ENCODE measurements at regions not wholly inside any gene's neighbourhood (a gene's known extent, or its start where the extent isn't known, plus 50 kb on each side); places are given as distances from the start of the nearest gene placed in this dataset.

GRCh38 chr10:130479926-130480325 is 343.7 kb downstream of the GLRX3 start:
- Histone ChIP-seq H3K9me3 (no peaks in the 10 kb centered on the region), H3K27me3 (no peaks in the 10 kb centered on the region), H3K4me1 (no peaks in the 10 kb centered on the region), H3K27ac (no peak overlapping the region), H3K4me3 (no peak overlapping the region), H3K9ac (ENCODE audit: low read depth in 2 of 2, low read length in 2 of 2) (no peak overlapping the region), H3K36me3 (no peaks in the 10 kb centered on the region)
- intact Hi-C loops (cut with DNase I): no loop called here
- no peak for TF ChIP-seq CTCF (IDR thresholded peaks at IDR 0.05)
- no peak for DNase-seq

- intact Hi-C loops (cut with DNase I): no loop called here
- DNase-seq: no peak
- no peak for TF ChIP-seq CTCF (IDR thresholded peaks at IDR 0.05)
These were observed 344.3 kb downstream of the GLRX3 start for GRCh38 chr10:130480491-130480890.

GRCh38 chr10:130481076-130481930 is 345.1 kb downstream of the GLRX3 start:
- no peaks in the 10 kb centered on the region for H3K9me3 ChIP-seq

More at GRCh38 chr10:130480491-130480890, 344.3 kb downstream of the GLRX3 start:
- H3K9me3 ChIP-seq: no peaks in the 10 kb centered on the region
- no peak overlapping the region for H3K4me3 ChIP-seq
- H3K36me3 ChIP-seq: no peaks in the 10 kb centered on the region
- no peak overlapping the region for H3K9ac ChIP-seq (ENCODE audit: low read depth in 2 of 2, low read length in 2 of 2)
- H3K27ac ChIP-seq: no peak overlapping the region
- no peaks in the 10 kb centered on the region for H3K4me1 ChIP-seq
- H3K27me3 ChIP-seq: no peaks in the 10 kb centered on the region

GRCh38 chr10:130481936-130482335 is 345.7 kb downstream of the GLRX3 start:
- H3K27me3 ChIP-seq: no peaks in the 10 kb centered on the region
- H3K4me1 ChIP-seq: no peaks in the 10 kb centered on the region
- no peaks in the 10 kb centered on the region for H3K9me3 ChIP-seq
- no peaks in the 10 kb centered on the region for H3K36me3 ChIP-seq
- no peak overlapping the region for H3K4me3 ChIP-seq
- no peak for TF ChIP-seq CTCF (IDR thresholded peaks at IDR 0.05)
- DNase-seq: no peak
- H3K9ac ChIP-seq (ENCODE audit: low read depth in 2 of 2, low read length in 2 of 2): no peak overlapping the region
- intact Hi-C loops (cut with DNase I): no loop called here
- no peak overlapping the region for H3K27ac ChIP-seq

More at GRCh38 chr10:130481076-130481930, 345.1 kb downstream of the GLRX3 start:
- no peak for DNase-seq
- no peak overlapping the region for H3K9ac ChIP-seq (ENCODE audit: low read depth in 2 of 2, low read length in 2 of 2)
- no peaks in the 10 kb centered on the region for H3K27me3 ChIP-seq
- H3K4me1 ChIP-seq: no peaks in the 10 kb centered on the region
- H3K27ac ChIP-seq: no peak overlapping the region
- no peak for TF ChIP-seq CTCF (IDR thresholded peaks at IDR 0.05)
- intact Hi-C loops (cut with DNase I): no loop called here
- no peak overlapping the region for H3K4me3 ChIP-seq
- no peaks in the 10 kb centered on the region for H3K36me3 ChIP-seq

- intact Hi-C loops (cut with DNase I): no loop called here
- DNase-seq: no peak
- no peak overlapping the region for H3K9ac ChIP-seq (ENCODE audit: low read depth in 2 of 2, low read length in 2 of 2)
These were observed 347.7 kb downstream of the GLRX3 start for GRCh38 chr10:130483691-130484467.

More at GRCh38 chr10:130483691-130484467, 347.7 kb downstream of the GLRX3 start:
- Histone ChIP-seq H3K4me1 (no peaks in the 10 kb centered on the region), H3K27ac (no peak overlapping the region), H3K4me3 (no peak overlapping the region), H3K36me3 (no peaks in the 10 kb centered on the region), H3K27me3 (no peaks in the 10 kb centered on the region), H3K9me3 (no peaks in the 10 kb centered on the region)
- no peak for TF ChIP-seq CTCF (IDR thresholded peaks at IDR 0.05)
